Ascending aorta (tissue), 2 donors: ENCODE measurements at regions not wholly inside any gene's neighbourhood (a gene's known extent, or its start where the extent isn't known, plus 50 kb on each side); places are given as distances from the start of the nearest gene placed in this dataset.

Source experiments
- DNase-seq, 2 donors: peaks; one replicate each; pipeline ENCODE4 v3.0.0-alpha.2; 2019; ENCODE audit warnings: low spot score in 2 of 2
- H3K27ac ChIP-seq, 2 donors: fragments of 200-600 bp; sonication (generic); one replicate each; pipeline ENCODE4 v1.5.1; 2016 to 2017; ENCODE audit warnings: mild to moderate bottlenecking in 1 of 2
- H3K27me3 ChIP-seq: fragments of 200-600 bp; sonication (generic); one replicate; pipeline ENCODE4 v1.5.1; 2017
- H3K36me3 ChIP-seq, 2 donors: fragments of 200-600 bp; sonication (generic); one replicate each; pipeline ENCODE4 v1.5.1; 2016
- H3K4me1 ChIP-seq, 2 donors: fragments of 200-600 bp; sonication (generic); one replicate each; pipeline ENCODE4 v1.5.1; 2016 to 2017; ENCODE audit warnings: mild to moderate bottlenecking in 1 of 2
- H3K4me3 ChIP-seq, 2 donors: fragments of 200-600 bp; sonication (generic); one replicate each; pipeline ENCODE4 v1.5.1; 2016 to 2017; ENCODE audit warnings: mild to moderate bottlenecking in 1 of 2
- H3K9me3 ChIP-seq, 2 donors: fragments of 200-600 bp; sonication (generic); one replicate each; pipeline ENCODE4 v1.5.1; 2016
- intact Hi-C: fragments of 100-400 bp; cut with DNase I; formaldehyde crosslinking; loops from one replicate; pipeline ENCODE4 v1.15.1; 2023
- TF ChIP-seq, protein P1 (sequence below), 3 experiments: fragments of 200-600 bp in 2 of 3; fragments of 450-650 bp in 1 of 3; sonication (generic) in 2 of 3; IDR thresholded peaks; one replicate each; pipeline ENCODE4 v1.5.1; 2016 to 2019; ENCODE audit warnings: antibody characterized with exemption in 3 of 3, mild to moderate bottlenecking in 1 of 3, moderate library complexity in 1 of 3

GRCh38 chr2:7771781-7772180 is 854.6 kb downstream of the RNF144A start:
- Histone ChIP-seq H3K36me3 (no peaks in the 10 kb centered on the region), H3K27me3 (no peaks in the 10 kb centered on the region), H3K9me3 (no peaks in the 10 kb centered on the region), H3K27ac (no peak overlapping the region), H3K4me3 (no peak overlapping the region), H3K4me1 (no peaks in the 10 kb centered on the region)
- TF ChIP-seq, protein P1, sequence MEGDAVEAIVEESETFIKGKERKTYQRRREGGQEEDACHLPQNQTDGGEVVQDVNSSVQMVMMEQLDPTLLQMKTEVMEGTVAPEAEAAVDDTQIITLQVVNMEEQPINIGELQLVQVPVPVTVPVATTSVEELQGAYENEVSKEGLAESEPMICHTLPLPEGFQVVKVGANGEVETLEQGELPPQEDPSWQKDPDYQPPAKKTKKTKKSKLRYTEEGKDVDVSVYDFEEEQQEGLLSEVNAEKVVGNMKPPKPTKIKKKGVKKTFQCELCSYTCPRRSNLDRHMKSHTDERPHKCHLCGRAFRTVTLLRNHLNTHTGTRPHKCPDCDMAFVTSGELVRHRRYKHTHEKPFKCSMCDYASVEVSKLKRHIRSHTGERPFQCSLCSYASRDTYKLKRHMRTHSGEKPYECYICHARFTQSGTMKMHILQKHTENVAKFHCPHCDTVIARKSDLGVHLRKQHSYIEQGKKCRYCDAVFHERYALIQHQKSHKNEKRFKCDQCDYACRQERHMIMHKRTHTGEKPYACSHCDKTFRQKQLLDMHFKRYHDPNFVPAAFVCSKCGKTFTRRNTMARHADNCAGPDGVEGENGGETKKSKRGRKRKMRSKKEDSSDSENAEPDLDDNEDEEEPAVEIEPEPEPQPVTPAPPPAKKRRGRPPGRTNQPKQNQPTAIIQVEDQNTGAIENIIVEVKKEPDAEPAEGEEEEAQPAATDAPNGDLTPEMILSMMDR (IDR thresholded peaks at IDR 0.05): no peak
- DNase-seq: no peak
- intact Hi-C loops: no loop called here

DNA sequence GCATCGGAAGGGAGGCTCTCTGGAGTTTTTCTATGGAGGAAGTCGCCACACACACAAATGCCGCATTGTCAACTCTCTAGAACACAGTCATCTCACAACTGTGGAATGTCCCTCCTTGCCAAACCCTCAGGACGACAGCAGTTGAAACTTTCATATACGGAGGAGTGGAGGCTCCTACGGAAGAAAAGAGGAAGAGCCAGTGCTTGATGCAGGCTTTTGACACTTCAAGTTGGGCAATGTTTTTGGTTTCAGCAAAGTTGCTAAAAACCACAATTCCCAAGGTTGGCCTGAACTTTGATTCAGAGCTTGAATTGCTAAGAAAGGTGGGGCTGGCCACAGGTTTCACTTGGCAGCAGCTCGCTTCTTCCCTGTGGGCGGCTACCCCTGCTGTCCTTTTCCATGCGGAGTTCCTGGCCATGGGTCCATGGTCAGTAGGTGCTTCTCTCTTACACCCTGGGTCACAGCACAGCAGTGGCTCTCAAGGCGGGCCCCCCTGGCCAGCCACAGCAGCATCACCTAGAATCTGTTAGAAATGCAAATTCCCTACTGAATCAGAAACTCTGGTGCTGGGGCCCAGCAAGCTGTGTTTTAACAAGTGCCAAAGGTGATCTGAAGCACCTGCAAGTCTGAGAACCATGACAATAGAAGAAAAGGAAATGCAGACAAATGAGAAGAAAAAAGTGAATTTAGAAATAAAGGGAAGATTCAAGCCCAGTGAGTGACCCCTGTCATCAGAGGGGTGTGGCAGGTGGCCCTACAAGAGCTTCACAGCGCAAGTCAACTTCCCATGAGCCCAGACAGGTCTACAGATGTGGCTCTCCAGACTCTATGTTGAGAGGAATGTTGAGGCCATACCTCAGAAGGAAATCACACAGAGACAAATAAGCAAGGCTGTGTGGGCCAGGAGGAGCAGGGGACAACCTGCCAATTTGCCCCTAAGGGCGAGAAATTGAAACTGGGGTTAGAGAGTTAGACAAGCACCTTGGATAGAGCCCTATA is 856.4 kb downstream of the RNF144A start:
- H3K4me1 ChIP-seq: no peaks in the 10 kb centered on the region
- H3K27ac ChIP-seq: no peak overlapping the region
- no peaks in the 10 kb centered on the region for H3K9me3 ChIP-seq
- intact Hi-C loops: no loop called here
- H3K4me3 ChIP-seq: no peak overlapping the region
- no peaks in the 10 kb centered on the region for H3K36me3 ChIP-seq
- no peak for DNase-seq
- TF ChIP-seq, protein P1 (IDR thresholded peaks at IDR 0.05): no peak
- no peaks in the 10 kb centered on the region for H3K27me3 ChIP-seq

DNA sequence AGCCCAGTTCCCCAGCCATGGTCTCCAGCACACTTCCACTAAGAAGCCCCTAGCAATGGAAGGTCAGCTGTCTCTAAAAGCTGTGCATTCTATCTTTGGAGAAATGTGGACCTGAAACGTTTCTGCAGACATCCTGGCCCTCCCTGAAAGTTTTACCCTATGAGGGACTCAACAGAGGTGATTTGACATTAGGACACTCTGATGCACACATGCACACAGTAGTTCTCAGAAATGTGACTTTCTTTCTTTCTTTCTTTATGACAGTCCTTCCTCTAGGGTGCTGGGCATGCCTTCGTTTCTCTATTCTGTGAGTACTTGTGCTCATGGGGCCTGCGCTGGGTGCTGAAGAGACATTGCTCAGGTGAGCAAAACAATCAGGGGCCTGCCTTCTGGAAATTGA is 857.3 kb downstream of the RNF144A start:
- DNase-seq: no peak
- H3K27ac ChIP-seq: no peak overlapping the region
- H3K36me3 ChIP-seq: no peaks in the 10 kb centered on the region
- intact Hi-C loops: no loop called here
- no peaks in the 10 kb centered on the region for H3K27me3 ChIP-seq
- no peaks in the 10 kb centered on the region for H3K9me3 ChIP-seq
- TF ChIP-seq, protein P1 (IDR thresholded peaks at IDR 0.05): no peak
- H3K4me1 ChIP-seq: no peaks in the 10 kb centered on the region
- H3K4me3 ChIP-seq: no peak overlapping the region

- Histone ChIP-seq H3K27me3 (no peaks in the 10 kb centered on the region), H3K4me1 (no peaks in the 10 kb centered on the region), H3K27ac (no peak overlapping the region), H3K36me3 (no peaks in the 10 kb centered on the region), H3K4me3 (no peak overlapping the region), H3K9me3 (no peaks in the 10 kb centered on the region)
- intact Hi-C loops: no loop called here
- TF ChIP-seq, protein P1 (IDR thresholded peaks at IDR 0.05): no peak
- DNase-seq: no peak
Observed at GRCh38 chr2:7777668-7778067, 860.5 kb downstream of the RNF144A start.

DNA sequence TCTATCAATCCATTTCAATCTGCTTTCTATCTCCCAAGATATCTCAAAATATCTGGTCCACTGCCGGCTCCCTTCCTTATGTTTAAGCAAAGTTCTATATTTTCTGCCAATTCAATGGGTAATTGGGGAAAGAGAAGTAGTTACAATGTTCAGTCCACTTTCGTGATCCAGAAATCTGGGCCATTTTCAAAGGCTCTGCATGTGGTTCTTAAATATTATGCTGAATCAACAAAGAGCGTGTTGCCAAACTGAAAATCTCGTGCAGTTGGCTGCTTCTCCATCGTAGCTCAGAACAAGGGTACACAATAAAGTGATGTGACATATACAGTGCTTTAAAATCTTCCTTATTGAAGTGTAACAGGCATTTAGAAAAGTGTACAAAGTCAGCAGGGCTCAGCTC is 863.1 kb downstream of the RNF144A start:
- Histone ChIP-seq H3K9me3 (no peaks in the 10 kb centered on the region), H3K27me3 (no peaks in the 10 kb centered on the region), H3K27ac (no peak overlapping the region), H3K36me3 (no peaks in the 10 kb centered on the region), H3K4me3 (no peak overlapping the region), H3K4me1 (no peaks in the 10 kb centered on the region)
- intact Hi-C loops: no loop called here
- DNase-seq: no peak
- TF ChIP-seq, protein P1 (IDR thresholded peaks at IDR 0.05): no peak
